Gastroesophageal sphincter (tissue), 4 donors: ENCODE measurements at regions not wholly inside any gene's neighbourhood (a gene's known extent, or its start where the extent isn't known, plus 50 kb on each side); places are given as distances from the start of the nearest gene placed in this dataset.

Experiments
- ATAC-seq: fragments of 150-250 bp; one replicate; pipeline ENCODE4 v1.9.1; 2016; ENCODE audit warnings: mild to moderate bottlenecking, moderate library complexity
- H3K27ac ChIP-seq, 4 donors: fragments of 200-600 bp; sonication (generic) in 3 of 4; 1 replicate in 3 of 4; 2 replicates in 1 of 4; pipeline ENCODE4 v1.5.1; 2016 to 2019
- H3K27me3 ChIP-seq: fragments of 200-600 bp; sonication (generic); one replicate; pipeline ENCODE4 v1.5.1; 2019
- H3K36me3 ChIP-seq, 2 donors: fragments of 200-600 bp; sonication (generic); one replicate each; pipeline ENCODE4 v1.5.1; 2019; ENCODE audit warnings: control low read depth in 1 of 2
- H3K4me1 ChIP-seq, 3 donors: fragments of 200-600 bp; sonication (generic); 1 replicate in 2 of 3; 2 replicates in 1 of 3; pipeline ENCODE4 v1.5.1; 2016 to 2019; ENCODE audit warnings: control low read depth in 2 of 3
- H3K4me3 ChIP-seq, 2 donors: fragments of 200-600 bp; sonication (generic); one replicate each; pipeline ENCODE4 v1.5.1; 2019; ENCODE audit warnings: mild to moderate bottlenecking in 1 of 2, moderate library complexity in 1 of 2
- H3K9me3 ChIP-seq, 3 donors: fragments of 200-600 bp; sonication (generic); one replicate each; pipeline ENCODE4 v1.5.1; 2017 to 2019; ENCODE audit warnings: control low read depth in 2 of 3
- CTCF ChIP-seq, 4 experiments: fragments of 200-600 bp in 2 of 4; fragments of 450-650 bp in 2 of 4; sonication (generic) in 1 of 4; IDR thresholded peaks; one replicate each; pipeline ENCODE4 v1.5.1; 2017 to 2019; ENCODE audit warnings: antibody characterized with exemption in 4 of 4, mild to moderate bottlenecking in 2 of 4, moderate library complexity in 2 of 4
- EP300 ChIP-seq: sonication (generic); formaldehyde crosslinking; IDR thresholded peaks from one replicate; pipeline ENCODE4 v1.6.1; 2017; ENCODE audit warnings: antibody characterized with exemption, mild to moderate bottlenecking
- POLR2A ChIP-seq, 2 donors: fragments of 450-650 bp; IDR thresholded peaks; one replicate each; pipeline ENCODE4 v1.6.1; 2017; ENCODE audit warnings: antibody characterized with exemption in 2 of 2, mild to moderate bottlenecking in 2 of 2, moderate library complexity in 1 of 2
- POLR2AphosphoS5 ChIP-seq: sonication (generic); formaldehyde crosslinking; IDR thresholded peaks from one replicate; pipeline ENCODE4 v1.6.1; 2017; ENCODE audit warnings: antibody characterized with exemption
- WGBS, 2 donors: methylation state at CpG; one replicate each; pipeline ENCODE4 v1.1.5; 2018; ENCODE audit warnings: low coverage in 1 of 2; 5-methylcytosine and 5-hydroxymethylcytosine counted together

- H3K36me3 ChIP-seq: no peaks in the 10 kb centered on the region
- H3K9me3 ChIP-seq: no peaks in the 10 kb centered on the region
- H3K4me3 ChIP-seq: no peak overlapping the region
- H3K4me1 ChIP-seq: no peaks in the 10 kb centered on the region
- TF ChIP-seq CTCF (IDR thresholded peaks at IDR 0.05): no peak
- TF ChIP-seq EP300: no peak
- no peak for TF ChIP-seq POLR2A (IDR thresholded peaks at IDR 0.05)
- no peak for TF ChIP-seq POLR2AphosphoS5
- no peaks in the 10 kb centered on the region for H3K27me3 ChIP-seq
- H3K27ac ChIP-seq: no peak overlapping the region
- ATAC-seq: no peak
- WGBS, 2 donors: 69 to 87% methylated on average over 5 of the region's 5 CpGs
Measured at GRCh38 chr12:126171937-126172559, 1106.8 kb downstream of the AACS start.

- TF ChIP-seq EP300 (no peak), POLR2AphosphoS5 (peak; percentile 36)
- WGBS, 2 donors: 34 to 55% methylated on average over 4 to 5 of the region's 5 CpGs
- H3K4me3 ChIP-seq: no peak overlapping the region
- no peak for ATAC-seq
- peaks cover 0 to 9% (median 0%) of the 10 kb centered on the region in 3 donors for H3K9me3 ChIP-seq
- H3K4me1 ChIP-seq: no peaks in the 10 kb centered on the region
- no peaks in the 10 kb centered on the region for H3K36me3 ChIP-seq
- no peak overlapping the region for H3K27ac ChIP-seq
- peaks cover under 1% of the 10 kb centered on the region for H3K27me3 ChIP-seq
Measured at GRCh38 chr12:126182619-126183236, 1117.5 kb downstream of the AACS start.

- no peaks in the 10 kb centered on the region for H3K4me1 ChIP-seq
Measured at GRCh38 chr12:126185025-126185424, 1119.8 kb downstream of the AACS start.

GRCh38 chr12:126189856-126190255, 1124.6 kb downstream of the AACS start:
- 54 to 65% methylated on average over 5 to 6 of the region's 10 CpGs for WGBS, 2 donors
- TF ChIP-seq POLR2AphosphoS5: no peak
- no peaks in the 10 kb centered on the region for H3K9me3 ChIP-seq
- H3K27me3 ChIP-seq: peaks cover 52% of the 10 kb centered on the region
- H3K4me3 ChIP-seq: no peak overlapping the region
- ATAC-seq: no peak
- H3K4me1 ChIP-seq: peaks cover 0 to 5% (median 0%) of the 10 kb centered on the region in 3 donors
- no peak overlapping the region for H3K27ac ChIP-seq
- H3K36me3 ChIP-seq: no peaks in the 10 kb centered on the region

More at GRCh38 chr12:126185025-126185424, 1119.8 kb downstream of the AACS start:
- H3K27me3 ChIP-seq: peaks cover 23% of the 10 kb centered on the region
- WGBS, 2 donors: 89 to 90% methylated on average over 1 of the region's 1 CpG
- no peak overlapping the region for H3K4me3 ChIP-seq
- no peak for TF ChIP-seq EP300
- TF ChIP-seq CTCF (IDR thresholded peaks at IDR 0.05): no peak
- no peak for TF ChIP-seq POLR2AphosphoS5
- no peak for TF ChIP-seq POLR2A (IDR thresholded peaks at IDR 0.05)
- no peaks in the 10 kb centered on the region for H3K36me3 ChIP-seq
- H3K9me3 ChIP-seq: peaks cover 0 to 9% (median 0%) of the 10 kb centered on the region in 3 donors
- no peak overlapping the region for H3K27ac ChIP-seq
- ATAC-seq: no peak

- peak overlapping the region in 1 of 2 donors; percentile 26 for H3K4me3 ChIP-seq
- WGBS, 2 donors: 15 to 30% methylated on average over 4 of the region's 62 CpGs
- peaks cover 52% of the 10 kb centered on the region for H3K27me3 ChIP-seq
- H3K36me3 ChIP-seq: no peaks in the 10 kb centered on the region
- no peak overlapping the region for H3K27ac ChIP-seq
- H3K4me1 ChIP-seq: peaks cover 0 to 5% (median 0%) of the 10 kb centered on the region in 3 donors
- ATAC-seq: no peak
- TF ChIP-seq EP300: no peak
- TF ChIP-seq POLR2A (IDR thresholded peaks at IDR 0.05): no peak
- no peak for TF ChIP-seq POLR2AphosphoS5
- no peak for TF ChIP-seq CTCF (IDR thresholded peaks at IDR 0.05)
- H3K9me3 ChIP-seq: no peaks in the 10 kb centered on the region
Measured at GRCh38 chr12:126191031-126191891, 1126.0 kb downstream of the AACS start.
